ENCODE measurements at regions not wholly inside any gene's neighbourhood (a gene's known extent, or its start where the extent isn't known, plus 50 kb on each side); places are given as distances from the start of the nearest gene placed in this dataset.

GRCh38 chr13:107413005-107413404 is 802.3 kb downstream of the LIG4 start:
- TF ChIP-seq, protein P1, sequence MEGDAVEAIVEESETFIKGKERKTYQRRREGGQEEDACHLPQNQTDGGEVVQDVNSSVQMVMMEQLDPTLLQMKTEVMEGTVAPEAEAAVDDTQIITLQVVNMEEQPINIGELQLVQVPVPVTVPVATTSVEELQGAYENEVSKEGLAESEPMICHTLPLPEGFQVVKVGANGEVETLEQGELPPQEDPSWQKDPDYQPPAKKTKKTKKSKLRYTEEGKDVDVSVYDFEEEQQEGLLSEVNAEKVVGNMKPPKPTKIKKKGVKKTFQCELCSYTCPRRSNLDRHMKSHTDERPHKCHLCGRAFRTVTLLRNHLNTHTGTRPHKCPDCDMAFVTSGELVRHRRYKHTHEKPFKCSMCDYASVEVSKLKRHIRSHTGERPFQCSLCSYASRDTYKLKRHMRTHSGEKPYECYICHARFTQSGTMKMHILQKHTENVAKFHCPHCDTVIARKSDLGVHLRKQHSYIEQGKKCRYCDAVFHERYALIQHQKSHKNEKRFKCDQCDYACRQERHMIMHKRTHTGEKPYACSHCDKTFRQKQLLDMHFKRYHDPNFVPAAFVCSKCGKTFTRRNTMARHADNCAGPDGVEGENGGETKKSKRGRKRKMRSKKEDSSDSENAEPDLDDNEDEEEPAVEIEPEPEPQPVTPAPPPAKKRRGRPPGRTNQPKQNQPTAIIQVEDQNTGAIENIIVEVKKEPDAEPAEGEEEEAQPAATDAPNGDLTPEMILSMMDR (IDR thresholded peaks at IDR 0.05; ENCODE audit: insufficient read depth, low read length, poor library complexity, severe bottlenecking), result no peak
- no peak for TF ChIP-seq EZH2phosphoT487 (conservative IDR thresholded peaks at IDR 0.05; ENCODE audit: low read length)

Data from SU-DHL-6 (cell line).